ENCODE measurements at regions not wholly inside any gene's neighbourhood (a gene's known extent, or its start where the extent isn't known, plus 50 kb on each side); places are given as distances from the start of the nearest gene placed in this dataset.

- TF ChIP-seq CTCF (IDR thresholded peaks at IDR 0.05) (no peak), POLR2A (IDR thresholded peaks at IDR 0.05) (peak in 1 of 2 donors; percentile 37)
These were observed 78.8 kb upstream of the BCOR start for GRCh38 chrX:40176351-40177116.

Measured in adrenal gland (tissue), 5 donors.